Smooth muscle cell (in vitro differentiated cells): ENCODE measurements at regions not wholly inside any gene's neighbourhood (a gene's known extent, or its start where the extent isn't known, plus 50 kb on each side); places are given as distances from the start of the nearest gene placed in this dataset.

Source experiments
- DNase-seq: peaks from one replicate; lab custom pipeline; 2025; ENCODE audit not compliant: unreplicated experiment; lab: John Stamatoyannopoulos, UW
- H2AFZ ChIP-seq: fragments of 200-600 bp; sonication (generic); 2 replicates; pipeline ENCODE4 v1.6.0; 2016; ENCODE audit warnings: antibody characterized with exemption, low read depth, mild to moderate bottlenecking
- H3F3A ChIP-seq: fragments of 200-600 bp; sonication (generic); 2 replicates; pipeline ENCODE4 v1.6.0; 2017; ENCODE audit warnings: antibody characterized with exemption, low read depth
- H3K27ac ChIP-seq: fragments of 200-600 bp; sonication (generic); 2 replicates; pipeline ENCODE4 v1.5.1; 2016; ENCODE audit warnings: low read depth, mild to moderate bottlenecking
- H3K27me3 ChIP-seq: fragments of 200-600 bp; sonication (generic); 2 replicates; pipeline ENCODE4 v1.6.1; 2016; ENCODE audit warnings: low read depth, mild to moderate bottlenecking
- H3K36me3 ChIP-seq: fragments of 200-600 bp; sonication (generic); 2 replicates; pipeline ENCODE4 v1.5.1; 2016; ENCODE audit warnings: low read depth
- H3K4me1 ChIP-seq: fragments of 200-600 bp; sonication (generic); 2 replicates; pipeline ENCODE4 v1.5.1; 2016; ENCODE audit warnings: low read depth
- H3K4me2 ChIP-seq: fragments of 200-600 bp; sonication (generic); 2 replicates; pipeline ENCODE4 v1.6.0; 2016; ENCODE audit warnings: mild to moderate bottlenecking
- H3K4me3 ChIP-seq: fragments of 200-600 bp; sonication (generic); 2 replicates; pipeline ENCODE4 v1.5.1; 2016; ENCODE audit warnings: mild to moderate bottlenecking
- H3K79me2 ChIP-seq: fragments of 200-600 bp; sonication (generic); 2 replicates; pipeline ENCODE4 v1.6.0; 2016; ENCODE audit warnings: low read depth, mild to moderate bottlenecking
- H3K9ac ChIP-seq: fragments of 200-600 bp; sonication (generic); 2 replicates; pipeline ENCODE4 v1.6.0; 2016; ENCODE audit warnings: low read depth
- H3K9me3 ChIP-seq: fragments of 200-600 bp; sonication (generic); replicated peaks from 2 replicates; pipeline ENCODE4 v1.5.1; 2016; ENCODE audit warnings: low read depth
- H4K20me1 ChIP-seq: fragments of 200-600 bp; sonication (generic); 2 replicates; pipeline ENCODE4 v1.6.0; 2016; ENCODE audit warnings: low read depth
- WGBS: methylation state at CpG from one replicate; pipeline ENCODE4 v1.1.7; 2016; ENCODE audit warnings: low lambda C conversion rate; 5-methylcytosine and 5-hydroxymethylcytosine counted together
- TF ChIP-seq, protein P1 (sequence below): fragments of 200-600 bp; sonication (generic); IDR thresholded peaks from 2 replicates; pipeline ENCODE4 v1.5.1; 2017; ENCODE audit warnings: borderline replicate concordance, mild to moderate bottlenecking, antibody characterized with exemption; ENCODE audit not compliant: insufficient read depth, poor library complexity, severe bottlenecking

DNA sequence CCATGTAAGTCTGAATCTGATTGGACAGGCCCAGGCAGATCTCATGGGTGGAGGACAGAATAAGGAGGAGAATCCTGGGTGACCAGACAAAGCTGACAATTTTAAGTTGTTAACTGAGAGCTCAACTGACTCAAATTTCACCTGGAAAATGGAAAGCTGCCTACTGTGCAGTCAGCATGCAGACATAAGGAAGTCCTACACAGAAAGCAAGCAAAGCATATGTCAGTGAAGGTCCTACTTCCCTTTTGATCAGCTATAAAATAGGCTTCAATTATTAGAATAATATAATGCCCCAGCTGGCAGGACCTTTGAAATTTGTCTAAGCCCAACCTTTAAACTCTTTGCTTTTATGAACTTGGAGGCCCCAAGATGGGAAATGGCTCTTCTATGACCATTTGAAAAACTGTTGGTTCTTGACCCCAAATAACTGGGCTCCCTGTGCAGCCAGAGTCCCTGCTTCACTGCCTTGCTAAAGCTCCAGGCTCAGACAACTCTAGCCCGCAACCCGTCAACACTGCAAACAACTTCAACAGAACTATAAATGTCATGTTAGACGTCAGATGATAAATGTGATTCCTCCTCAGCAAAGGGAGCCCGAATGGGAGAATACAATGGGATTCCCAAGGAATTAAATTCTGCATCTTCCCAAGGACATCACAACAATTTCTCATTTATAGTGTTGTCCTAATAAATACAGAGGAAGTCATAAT lies 118.9 kb upstream of the ADRA1B start:
- no peaks in the 10 kb centered on the region for H3K36me3 ChIP-seq
- H3F3A ChIP-seq = no peaks in the 10 kb centered on the region
- TF ChIP-seq, protein P1, sequence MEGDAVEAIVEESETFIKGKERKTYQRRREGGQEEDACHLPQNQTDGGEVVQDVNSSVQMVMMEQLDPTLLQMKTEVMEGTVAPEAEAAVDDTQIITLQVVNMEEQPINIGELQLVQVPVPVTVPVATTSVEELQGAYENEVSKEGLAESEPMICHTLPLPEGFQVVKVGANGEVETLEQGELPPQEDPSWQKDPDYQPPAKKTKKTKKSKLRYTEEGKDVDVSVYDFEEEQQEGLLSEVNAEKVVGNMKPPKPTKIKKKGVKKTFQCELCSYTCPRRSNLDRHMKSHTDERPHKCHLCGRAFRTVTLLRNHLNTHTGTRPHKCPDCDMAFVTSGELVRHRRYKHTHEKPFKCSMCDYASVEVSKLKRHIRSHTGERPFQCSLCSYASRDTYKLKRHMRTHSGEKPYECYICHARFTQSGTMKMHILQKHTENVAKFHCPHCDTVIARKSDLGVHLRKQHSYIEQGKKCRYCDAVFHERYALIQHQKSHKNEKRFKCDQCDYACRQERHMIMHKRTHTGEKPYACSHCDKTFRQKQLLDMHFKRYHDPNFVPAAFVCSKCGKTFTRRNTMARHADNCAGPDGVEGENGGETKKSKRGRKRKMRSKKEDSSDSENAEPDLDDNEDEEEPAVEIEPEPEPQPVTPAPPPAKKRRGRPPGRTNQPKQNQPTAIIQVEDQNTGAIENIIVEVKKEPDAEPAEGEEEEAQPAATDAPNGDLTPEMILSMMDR = no peak
- no peak overlapping the region for H3K9ac ChIP-seq
- H3K27ac ChIP-seq = no peak overlapping the region
- WGBS = 72% methylated on average over 4 of the region's 4 CpGs
- no peaks in the 10 kb centered on the region for H4K20me1 ChIP-seq
- no peaks in the 10 kb centered on the region for H3K27me3 ChIP-seq
- no peaks in the 10 kb centered on the region for H3K79me2 ChIP-seq
- DNase-seq = no peak
- no peaks in the 10 kb centered on the region for H3K4me1 ChIP-seq
- no peaks in the 10 kb centered on the region for H3K9me3 ChIP-seq
- H3K4me2 ChIP-seq = no peak overlapping the region
- no peak overlapping the region for H3K4me3 ChIP-seq
- H2AFZ ChIP-seq = no peak overlapping the region

DNA sequence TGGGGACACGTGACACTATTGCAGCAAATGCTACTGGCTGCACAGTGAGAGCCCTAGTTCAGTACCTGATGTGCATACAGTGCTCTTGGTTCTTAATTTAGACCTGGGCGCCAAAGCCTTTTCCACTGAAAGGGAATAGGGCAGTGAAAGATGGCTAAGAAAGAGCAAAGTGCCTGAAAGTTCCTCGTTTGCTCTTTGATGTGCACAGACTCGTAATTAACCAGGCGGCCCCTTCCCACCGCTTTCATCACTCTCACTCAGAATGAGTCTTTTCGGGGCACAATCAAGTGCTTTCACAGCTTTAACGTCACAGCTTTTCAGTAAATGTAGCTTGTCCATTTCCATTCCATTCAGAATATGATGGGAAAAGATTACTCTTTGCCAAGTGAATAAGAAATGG lies 116.6 kb upstream of the ADRA1B start:
- 83% methylated on average over 8 of the region's 8 CpGs for WGBS
- Histone ChIP-seq H3K27ac (no peak overlapping the region), H3K9me3 (no peaks in the 10 kb centered on the region), H3K4me2 (no peak overlapping the region), H3K9ac (no peak overlapping the region), H3K4me3 (no peak overlapping the region), H3F3A (no peaks in the 10 kb centered on the region), H3K27me3 (no peaks in the 10 kb centered on the region), H2AFZ (no peak overlapping the region), H3K36me3 (no peaks in the 10 kb centered on the region), H3K79me2 (no peaks in the 10 kb centered on the region), H4K20me1 (no peaks in the 10 kb centered on the region), H3K4me1 (no peaks in the 10 kb centered on the region)
- TF ChIP-seq, protein P1 = no peak
- no peak for DNase-seq

DNA sequence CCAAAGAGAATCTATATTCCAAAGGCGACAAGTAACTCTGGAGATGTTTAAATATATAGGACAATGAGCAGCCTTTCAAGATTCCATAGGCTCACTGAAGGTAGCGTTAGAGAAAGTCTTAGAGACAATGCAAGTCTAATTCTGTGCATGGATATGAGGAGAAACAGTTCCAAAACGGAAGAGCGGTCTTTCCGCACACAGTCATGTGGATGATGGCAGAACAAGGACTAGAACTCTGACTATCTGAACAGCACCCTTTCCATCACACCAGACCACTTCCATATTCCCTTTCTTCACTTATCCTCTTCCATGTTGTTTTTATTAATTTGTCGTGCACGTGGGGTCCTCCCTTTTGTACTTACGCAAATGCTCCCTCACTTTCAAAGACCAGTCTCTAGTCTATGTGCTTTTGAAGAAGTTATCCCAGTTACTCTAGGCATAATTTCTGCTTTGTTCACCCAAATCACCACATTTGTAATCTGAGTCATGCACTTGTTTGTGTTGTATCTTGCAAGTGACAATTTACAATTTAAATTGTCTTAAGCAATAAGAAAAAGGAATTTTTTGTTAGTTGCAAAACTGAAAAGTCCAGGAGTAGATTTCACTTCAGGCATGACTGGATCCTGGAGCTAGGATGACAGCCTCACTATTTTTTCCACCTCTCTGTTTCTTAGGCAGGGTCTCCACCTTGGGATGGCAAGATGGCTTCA lies 116.0 kb upstream of the ADRA1B start:
- WGBS = 90% methylated on average over 8 of the region's 8 CpGs
- Histone ChIP-seq H3K4me1 (no peaks in the 10 kb centered on the region), H3K9me3 (no peaks in the 10 kb centered on the region), H3K36me3 (no peaks in the 10 kb centered on the region), H3K79me2 (no peaks in the 10 kb centered on the region), H3K4me2 (no peak overlapping the region), H3F3A (no peaks in the 10 kb centered on the region), H4K20me1 (no peaks in the 10 kb centered on the region), H3K9ac (no peak overlapping the region), H3K27ac (no peak overlapping the region), H3K4me3 (no peak overlapping the region), H3K27me3 (no peaks in the 10 kb centered on the region), H2AFZ (no peak overlapping the region)
- TF ChIP-seq, protein P1 = no peak
- DNase-seq = no peak
